Caco-2 (cell line): ENCODE measurements at regions not wholly inside any gene's neighbourhood (a gene's known extent, or its start where the extent isn't known, plus 50 kb on each side); places are given as distances from the start of the nearest gene placed in this dataset.

Experiments used
- BruUV-seq: library from RNA; stranded (reverse); fragments of 400-500 nt; replicated peaks from 2 replicates; lab custom pipeline; 2021; lab: Mats Ljungman, UMichigan
- CTCF ChIA-PET: fragments of 300-600 bp; sonication (Branson Sonifier 250); formaldehyde crosslinking; loops from one replicate; lab custom pipeline; 2022; ENCODE audit warnings: antibody characterized with exemption; lab: Charles Lee
- POLR2A ChIA-PET: fragments of 300-600 bp; sonication (Branson Sonifier 250); formaldehyde crosslinking; loops from one replicate; lab custom pipeline; 2022; ENCODE audit warnings: antibody characterized with exemption; lab: Charles Lee
- DNase-seq, 2 experiments: peaks; one replicate each; pipeline versions ENCODE4 v3.0.0 to v3.0.0-alpha.2; 2020 to 2022
- H3K27me3 ChIP-seq: replicated peaks from 2 replicates; pipeline ENCODE4 v1.6.0; 2011; ENCODE audit warnings: low read length; ENCODE audit not compliant: control insufficient read depth, insufficient read depth
- H3K36me3 ChIP-seq: 2 replicates; pipeline ENCODE4 v1.5.1; 2011; ENCODE audit warnings: low read length; ENCODE audit not compliant: control insufficient read depth, insufficient read depth
- H3K4me1 ChIP-seq: fragments of 250-450 bp; sonication (Bioruptor Pico); 2 replicates; pipeline ENCODE4 v1.5.1; 2020; ENCODE audit warnings: mild to moderate bottlenecking
- H3K4me3 ChIP-seq: 2 replicates; pipeline ENCODE4 v1.5.1; 2011; ENCODE audit warnings: low read depth, mild to moderate bottlenecking, control low read depth, low read length
- H3K9me3 ChIP-seq: fragments of 250-450 bp; sonication (Bioruptor Pico); 2 replicates; pipeline ENCODE4 v1.5.1; 2020; ENCODE audit warnings: mild to moderate bottlenecking, moderate library complexity
- H3K27ac Mint-ChIP-seq: one replicate; pipeline ENCODE4 v1.8.0; 2022; ENCODE audit warnings: mixed read lengths; ENCODE audit not compliant: unreplicated experiment
- H3K27me3 Mint-ChIP-seq: one replicate; pipeline ENCODE4 v1.8.0; 2022; ENCODE audit warnings: mixed read lengths; ENCODE audit not compliant: insufficient read depth, unreplicated experiment
- H3K36me3 Mint-ChIP-seq: one replicate; pipeline ENCODE4 v1.8.0; 2022; ENCODE audit warnings: mild to moderate bottlenecking, mixed read lengths; ENCODE audit not compliant: insufficient read depth, unreplicated experiment
- H3K4me1 Mint-ChIP-seq: one replicate; pipeline ENCODE4 v1.8.0; 2022; ENCODE audit warnings: low read depth, mixed read lengths; ENCODE audit not compliant: unreplicated experiment
- H3K4me3 Mint-ChIP-seq: one replicate; pipeline ENCODE4 v1.8.0; 2022; ENCODE audit warnings: mild to moderate bottlenecking, moderate library complexity, mixed read lengths; ENCODE audit not compliant: unreplicated experiment
- H3K9me3 Mint-ChIP-seq: one replicate; pipeline ENCODE4 v1.8.0; 2022; ENCODE audit warnings: mixed read lengths; ENCODE audit not compliant: unreplicated experiment
- intact Hi-C: fragments of 100-400 bp; cut with micrococcal nuclease; formaldehyde crosslinking; loops from one replicate; pipeline ENCODE4 v1.10.0; 2022; ENCODE audit not compliant: unreplicated experiment
- TF ChIP-seq, protein P1 (sequence below), 2 experiments: fragments of 200-600 bp in 1 of 2; IDR thresholded peaks; 1 replicate in 1 of 2; 2 replicates in 1 of 2; pipeline versions ENCODE4 v1.5.1 to v1.8.0; 2011 to 2022; ENCODE audit warnings: antibody characterized with exemption in 1 of 2, control low read depth in 1 of 2, inconsistent platforms in 1 of 2, low read depth in 1 of 2, low read length in 1 of 2, mild to moderate bottlenecking in 1 of 2, moderate library complexity in 1 of 2; ENCODE audit not compliant: insufficient read depth in 1 of 2, severe bottlenecking in 1 of 2, unreplicated experiment in 1 of 2

GRCh38 chr6:97677626-97678025, 394.6 kb upstream of the MMS22L start:
- H3K36me3 ChIP-seq: no peaks in the 10 kb centered on the region
- H3K4me1 ChIP-seq: no peaks in the 10 kb centered on the region
- H3K4me3 ChIP-seq: no peak overlapping the region
- CTCF ChIA-PET: no interaction called here
- Mint-ChIP-seq H3K36me3 (no peaks in the 10 kb centered on the region), H3K4me1 (no peaks in the 10 kb centered on the region), H3K9me3 (no peaks in the 10 kb centered on the region), H3K27me3 (no peaks in the 10 kb centered on the region), H3K27ac (no peak overlapping the region), H3K4me3 (no peak overlapping the region)
- POLR2A ChIA-PET: no interaction called here
- H3K9me3 ChIP-seq: no peaks in the 10 kb centered on the region
- BruUV-seq: no TSS peak
- no peaks in the 10 kb centered on the region for H3K27me3 ChIP-seq
- TF ChIP-seq, protein P1, sequence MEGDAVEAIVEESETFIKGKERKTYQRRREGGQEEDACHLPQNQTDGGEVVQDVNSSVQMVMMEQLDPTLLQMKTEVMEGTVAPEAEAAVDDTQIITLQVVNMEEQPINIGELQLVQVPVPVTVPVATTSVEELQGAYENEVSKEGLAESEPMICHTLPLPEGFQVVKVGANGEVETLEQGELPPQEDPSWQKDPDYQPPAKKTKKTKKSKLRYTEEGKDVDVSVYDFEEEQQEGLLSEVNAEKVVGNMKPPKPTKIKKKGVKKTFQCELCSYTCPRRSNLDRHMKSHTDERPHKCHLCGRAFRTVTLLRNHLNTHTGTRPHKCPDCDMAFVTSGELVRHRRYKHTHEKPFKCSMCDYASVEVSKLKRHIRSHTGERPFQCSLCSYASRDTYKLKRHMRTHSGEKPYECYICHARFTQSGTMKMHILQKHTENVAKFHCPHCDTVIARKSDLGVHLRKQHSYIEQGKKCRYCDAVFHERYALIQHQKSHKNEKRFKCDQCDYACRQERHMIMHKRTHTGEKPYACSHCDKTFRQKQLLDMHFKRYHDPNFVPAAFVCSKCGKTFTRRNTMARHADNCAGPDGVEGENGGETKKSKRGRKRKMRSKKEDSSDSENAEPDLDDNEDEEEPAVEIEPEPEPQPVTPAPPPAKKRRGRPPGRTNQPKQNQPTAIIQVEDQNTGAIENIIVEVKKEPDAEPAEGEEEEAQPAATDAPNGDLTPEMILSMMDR (IDR thresholded peaks at IDR 0.05; ENCODE audit: insufficient read depth in 1 of 2, low read depth in 1 of 2, low read length in 1 of 2, severe bottlenecking in 1 of 2, unreplicated experiment in 1 of 2): no peak
- no peak for DNase-seq
- intact Hi-C loops: no loop called here

GRCh38 chr6:97687916-97688315, 404.9 kb upstream of the MMS22L start:
- H3K9me3 Mint-ChIP-seq: no peaks in the 10 kb centered on the region
- intact Hi-C loops: no loop called here
- H3K4me1 ChIP-seq: no peaks in the 10 kb centered on the region
- no peaks in the 10 kb centered on the region for H3K4me1 Mint-ChIP-seq
- no peaks in the 10 kb centered on the region for H3K9me3 ChIP-seq
- TF ChIP-seq, protein P1 (IDR thresholded peaks at IDR 0.05; ENCODE audit: insufficient read depth in 1 of 2, low read depth in 1 of 2, low read length in 1 of 2, severe bottlenecking in 1 of 2, unreplicated experiment in 1 of 2): no peak
- ChIA-PET POLR2A (no interaction called here), CTCF (interaction anchor here (0.6 kb wide), 1 partner anchor 940 kb away, joined by 3 read pairs; no protein-coding TSS in a partner anchor)
- no peaks in the 10 kb centered on the region for H3K27me3 ChIP-seq
- H3K27me3 Mint-ChIP-seq: peaks cover 2% of the 10 kb centered on the region
- no peaks in the 10 kb centered on the region for H3K36me3 Mint-ChIP-seq
- BruUV-seq: no TSS peak
- H3K4me3 ChIP-seq: no peak overlapping the region
- no peaks in the 10 kb centered on the region for H3K36me3 ChIP-seq
- no peak for DNase-seq
- no peak overlapping the region for H3K4me3 Mint-ChIP-seq
- H3K27ac Mint-ChIP-seq: no peak overlapping the region

- TF ChIP-seq, protein P1 (IDR thresholded peaks at IDR 0.05; ENCODE audit: insufficient read depth in 1 of 2, low read depth in 1 of 2, low read length in 1 of 2, severe bottlenecking in 1 of 2, unreplicated experiment in 1 of 2): no peak
- ChIA-PET CTCF (no interaction called here), POLR2A (no interaction called here)
- H3K27me3 ChIP-seq: no peaks in the 10 kb centered on the region
- H3K4me3 ChIP-seq: no peak overlapping the region
- DNase-seq: no peak
- H3K4me1 ChIP-seq: no peaks in the 10 kb centered on the region
- H3K9me3 ChIP-seq: no peaks in the 10 kb centered on the region
- intact Hi-C loops: no loop called here
- H3K9me3 Mint-ChIP-seq: no peaks in the 10 kb centered on the region
- no peak overlapping the region for H3K4me3 Mint-ChIP-seq
- no peaks in the 10 kb centered on the region for H3K36me3 Mint-ChIP-seq
- BruUV-seq: no TSS peak
- no peaks in the 10 kb centered on the region for H3K4me1 Mint-ChIP-seq
- no peaks in the 10 kb centered on the region for H3K36me3 ChIP-seq
- peaks cover 2% of the 10 kb centered on the region for H3K27me3 Mint-ChIP-seq
- H3K27ac Mint-ChIP-seq: no peak overlapping the region
These were observed 406.2 kb upstream of the MMS22L start for GRCh38 chr6:97689078-97689754.
